IPS-NIHi7 (cell line): ENCODE measurements at regions not wholly inside any gene's neighbourhood (a gene's known extent, or its start where the extent isn't known, plus 50 kb on each side); places are given as distances from the start of the nearest gene placed in this dataset.

Experiments
- DNase-seq: peaks from one replicate; pipeline ENCODE4 v3.0.0; 2012; ENCODE audit warnings: mixed read lengths; ENCODE audit errors: extremely low spot score

GRCh38 chr22:48686694-48687302, 1140.9 kb downstream of the BRD1 start:
- no peak for DNase-seq

- no peak for DNase-seq
These were observed 1141.9 kb downstream of the BRD1 start for GRCh38 chr22:48685767-48686166.

- no peak for DNase-seq
These were observed 1144.0 kb downstream of the BRD1 start for GRCh38 chr22:48683640-48684039.

GRCh38 chr22:48682504-48682903, 1145.2 kb downstream of the BRD1 start:
- DNase-seq: no peak

DNA sequence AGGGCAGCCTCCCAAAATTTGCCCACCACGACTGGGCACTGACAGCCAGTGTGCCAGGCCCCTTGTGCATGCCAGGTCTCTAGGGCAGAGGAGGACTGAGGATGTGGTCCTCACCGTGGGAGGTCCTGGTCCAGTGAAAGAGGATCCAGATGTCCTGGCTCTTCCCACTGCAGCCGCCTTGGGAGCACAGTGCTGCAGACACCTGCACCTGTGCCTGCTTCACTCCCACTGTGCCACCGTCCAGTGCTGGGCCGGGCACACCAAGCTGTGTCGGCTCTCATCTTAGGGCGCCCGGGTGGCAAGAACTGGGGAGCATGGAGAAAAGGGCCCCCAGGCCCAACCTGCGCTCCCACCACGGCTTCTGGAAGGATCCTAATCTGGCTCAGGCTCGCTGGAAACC, 1147.1 kb downstream of the BRD1 start:
- no peak for DNase-seq

- no peak for DNase-seq
These were observed 1147.8 kb downstream of the BRD1 start for GRCh38 chr22:48679656-48680555.

DNA sequence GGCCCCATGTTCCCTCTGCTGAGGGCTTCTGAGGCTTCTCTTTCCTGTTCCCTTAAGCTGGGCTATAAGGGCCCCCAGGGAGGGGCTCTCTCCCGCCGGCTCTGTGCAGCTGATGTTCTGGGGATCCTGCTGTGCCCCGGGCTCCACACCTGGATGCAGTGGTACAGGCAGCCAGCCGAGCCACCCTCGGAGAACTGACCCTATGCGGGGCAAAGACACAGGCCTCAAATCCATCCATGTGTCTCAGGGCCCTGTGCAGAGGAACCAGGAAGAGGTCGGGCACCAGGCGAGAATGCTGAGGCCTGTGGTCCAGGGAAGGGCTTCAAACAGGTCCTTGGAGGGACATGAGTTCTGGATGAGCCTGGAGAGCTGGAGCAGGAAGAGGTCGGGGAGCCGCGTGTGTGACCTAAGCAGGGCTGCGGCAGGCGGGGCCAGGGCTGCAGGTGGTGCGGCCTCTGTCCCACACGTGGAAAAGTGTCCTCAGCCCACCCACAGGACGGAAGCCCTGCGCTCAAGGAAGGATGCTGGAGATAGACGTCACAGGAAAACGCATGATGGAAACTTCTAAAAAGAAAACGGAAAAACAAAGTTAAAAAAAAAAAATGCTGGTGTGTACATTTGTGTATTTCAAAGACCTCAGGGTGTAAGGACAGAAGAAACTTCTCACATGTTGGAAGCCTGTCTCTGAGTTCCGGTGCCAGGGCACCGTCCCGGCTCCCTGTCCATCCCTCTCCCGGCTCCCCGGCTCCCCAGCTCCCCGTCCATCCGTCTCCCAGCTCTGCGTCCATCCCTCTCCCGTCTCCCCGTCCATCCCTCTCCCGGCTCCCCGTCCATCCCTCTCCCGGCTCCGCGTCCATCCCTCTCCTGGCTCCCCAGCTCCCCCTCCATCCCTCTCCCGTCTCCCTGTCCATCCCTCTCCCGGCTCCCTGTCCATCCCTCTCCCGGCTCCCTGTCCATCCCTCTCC, 1149.2 kb downstream of the BRD1 start:
- no peak for DNase-seq

- DNase-seq: no peak
These were observed 1150.1 kb downstream of the BRD1 start for GRCh38 chr22:48677621-48678020.

- DNase-seq: no peak
These were observed 1150.5 kb downstream of the BRD1 start for GRCh38 chr22:48677168-48677520.

DNA sequence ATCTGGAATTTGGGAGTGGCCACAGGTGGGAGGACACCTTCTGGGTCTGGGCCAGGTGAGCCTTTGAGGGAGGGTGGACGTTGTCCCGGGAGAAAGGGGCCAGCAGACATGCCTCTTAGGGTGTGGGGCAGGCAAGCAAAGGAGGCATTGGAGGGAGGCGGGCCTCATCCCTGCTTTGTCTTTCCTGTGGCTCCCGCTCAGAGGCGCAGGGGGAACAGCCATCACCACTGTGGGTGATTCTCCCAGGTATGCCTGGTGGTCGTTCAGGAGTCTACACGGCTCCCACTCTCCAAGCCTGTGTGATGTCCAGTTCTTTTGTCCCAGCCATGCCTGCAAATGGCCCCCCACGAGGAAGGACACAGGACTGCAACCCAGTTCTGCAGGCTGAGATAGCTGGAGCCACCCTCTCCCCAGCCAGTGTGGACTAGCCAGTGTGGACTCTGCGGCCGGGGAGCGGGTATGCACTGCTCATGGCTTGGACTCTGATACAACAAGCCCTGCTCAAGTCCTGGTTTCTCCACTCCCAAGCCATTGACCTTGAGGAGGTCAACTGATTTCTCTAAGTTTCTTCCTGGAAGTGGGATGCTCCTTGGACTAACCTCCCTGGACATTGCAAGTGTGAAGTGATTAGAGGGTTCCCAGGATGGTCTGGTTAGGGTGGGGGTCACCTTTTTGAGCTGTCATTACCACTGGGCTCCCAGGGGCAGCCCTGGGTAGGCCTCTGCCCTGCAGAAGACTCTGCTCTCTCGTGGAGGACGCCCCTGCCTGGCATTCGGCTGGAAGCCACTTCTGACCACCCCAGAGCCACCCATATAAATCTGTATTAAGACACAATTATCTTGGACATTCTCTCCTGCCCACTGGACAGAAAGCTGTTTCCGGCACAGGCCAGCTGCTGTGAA, 1151.2 kb downstream of the BRD1 start:
- DNase-seq: no peak

GRCh38 chr22:48675830-48676145, 1151.9 kb downstream of the BRD1 start:
- no peak for DNase-seq

- DNase-seq: no peak
These were observed 1152.4 kb downstream of the BRD1 start for GRCh38 chr22:48675141-48675829.

GRCh38 chr22:48673806-48674500, 1153.7 kb downstream of the BRD1 start:
- DNase-seq: no peak

GRCh38 chr22:48672387-48672786, 1155.3 kb downstream of the BRD1 start:
- DNase-seq: no peak

DNA sequence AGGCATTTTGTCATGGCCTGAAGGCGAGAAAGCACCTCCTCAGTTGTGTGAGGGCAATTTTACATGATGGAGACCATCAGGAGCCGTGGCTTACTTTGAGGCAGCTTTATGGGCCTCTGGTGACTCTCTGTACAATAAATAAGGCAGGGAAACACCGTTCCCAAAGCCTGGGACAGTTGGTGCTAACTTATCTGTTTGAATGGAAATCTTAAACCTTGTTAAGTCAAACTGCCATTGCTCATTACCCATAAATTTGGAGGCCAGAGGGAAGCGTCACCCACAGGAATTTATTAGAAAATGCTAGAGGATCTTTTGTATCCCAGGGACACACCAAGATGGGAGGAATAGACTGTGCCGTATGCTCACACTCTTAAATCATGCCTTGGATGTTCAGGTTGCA, 1156.9 kb downstream of the BRD1 start:
- DNase-seq: no peak

DNA sequence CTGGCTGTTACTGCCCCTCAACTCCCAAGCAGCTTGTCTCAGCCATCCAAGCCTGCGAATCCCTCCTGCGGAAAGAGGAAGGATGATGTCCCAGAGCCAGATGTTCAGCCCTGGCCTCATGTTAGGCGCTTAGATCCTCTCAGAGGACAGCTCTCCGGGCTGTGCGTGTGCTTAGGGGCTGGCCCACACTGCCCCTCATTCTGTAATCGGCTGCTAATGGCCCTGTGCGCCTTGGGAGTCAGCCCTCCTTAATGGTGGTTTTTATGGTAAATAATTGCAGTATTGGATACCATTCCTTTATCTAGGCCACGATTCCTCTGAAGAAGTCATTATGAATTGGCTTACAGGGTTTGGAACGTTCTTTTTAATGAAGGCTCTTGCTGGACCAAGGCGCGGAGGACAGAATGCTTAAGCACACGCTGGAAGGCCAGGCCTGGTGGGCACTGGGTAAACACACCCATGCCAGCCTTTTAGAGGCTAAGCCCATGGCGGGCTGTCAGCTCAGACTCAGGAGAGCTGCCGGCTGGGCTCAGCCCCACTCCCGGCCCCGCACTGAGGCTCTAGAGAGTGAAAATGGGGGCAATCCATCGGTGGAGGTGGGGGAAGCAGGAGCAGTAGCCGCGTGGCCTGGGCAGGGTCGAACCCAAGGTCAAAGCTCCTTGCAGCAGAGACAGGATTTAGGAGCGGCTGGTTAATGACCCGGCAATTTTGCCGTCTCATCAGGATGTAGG, 1157.5 kb downstream of the BRD1 start:
- DNase-seq: no peak

- DNase-seq: no peak
These were observed 1158.4 kb downstream of the BRD1 start for GRCh38 chr22:48669226-48669625.

GRCh38 chr22:48667289-48667688, 1160.4 kb downstream of the BRD1 start:
- DNase-seq: no peak

DNA sequence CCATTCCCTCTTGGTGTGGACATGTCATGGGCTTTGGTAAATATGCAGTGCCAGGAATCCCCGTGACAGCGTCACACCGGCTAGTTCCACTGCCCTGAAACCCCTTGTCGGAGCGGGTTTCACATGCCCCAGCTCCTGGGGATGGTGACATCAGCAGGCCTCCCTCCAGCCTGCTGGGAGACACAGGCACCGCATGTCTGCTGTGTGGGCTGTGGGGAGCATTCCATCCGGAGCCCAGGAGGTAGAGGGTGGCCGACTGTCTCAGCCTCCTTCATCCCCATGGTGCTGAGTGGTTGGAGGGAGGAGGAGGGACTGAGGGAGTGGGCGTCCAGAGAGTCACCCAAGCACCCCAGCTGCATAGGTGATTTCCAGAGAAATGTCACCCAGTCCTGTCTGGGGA, 1161.1 kb downstream of the BRD1 start:
- DNase-seq: no peak
